ENCODE measurements at regions not wholly inside any gene's neighbourhood (a gene's known extent, or its start where the extent isn't known, plus 50 kb on each side); places are given as distances from the start of the nearest gene placed in this dataset.

GRCh38 chr10:128863411-128863810 lies 603.6 kb upstream of the MGMT start:
- BruUV-seq (replicated peaks): no TSS peak
- ChIA-PET CTCF (no interaction called here), POLR2A (no interaction called here)
- Histone ChIP-seq H3K36me3 (ENCODE audit: control insufficient read depth in 2 of 2, extremely low read depth in 1 of 2, insufficient read depth in 2 of 2, low read length in 2 of 2) (no peaks in the 10 kb centered on the region), H2AFZ (ENCODE audit: low read depth, low read length) (no peak overlapping the region), H3K9me1 (replicated peaks; ENCODE audit: control insufficient read depth, extremely low read depth, insufficient read depth, low read length) (no peaks in the 10 kb centered on the region), H3K27ac (ENCODE audit: insufficient read depth, low read depth, low read length) (no peak overlapping the region), H3K4me1 (ENCODE audit: control insufficient read depth, extremely low read depth, insufficient read depth, low read length) (no peaks in the 10 kb centered on the region), H3K9ac (replicated peaks; ENCODE audit: extremely low read depth, insufficient read depth, low read length) (no peak overlapping the region), H3K27me3 (ENCODE audit: control insufficient read depth in 2 of 2, insufficient read depth in 2 of 2, low read length in 2 of 2) (no peaks in the 10 kb centered on the region), H3K4me3 (replicated peaks in 1 of 3; ENCODE audit: insufficient read depth in 1 of 3, low read depth in 1 of 3, low read length in 3 of 3) (no peak overlapping the region), H4K20me1 (replicated peaks; ENCODE audit: control insufficient read depth, extremely low read depth, insufficient read depth, low read length) (no peaks in the 10 kb centered on the region), H3K9me3 (replicated peaks; ENCODE audit: control insufficient read depth, insufficient read depth, low read length) (no peaks in the 10 kb centered on the region), H3K79me2 (ENCODE audit: control insufficient read depth, insufficient read depth, low read length) (no peaks in the 10 kb centered on the region), H3K4me2 (ENCODE audit: insufficient read depth, low read length) (no peak overlapping the region)
- no peak for TF ChIP-seq POLR2A (IDR thresholded peaks at IDR 0.05; ENCODE audit: low read depth, low read length)
- TF ChIP-seq POLR2AphosphoS5 (IDR thresholded peaks at IDR 0.05; ENCODE audit: insufficient read depth, low read depth, low read length): no peak
- TF ChIP-seq JUN (IDR thresholded peaks at IDR 0.05; ENCODE audit: borderline replicate concordance, insufficient read depth, insufficient read length, low read depth): no peak
- no peak for TF ChIP-seq GATA2 (IDR thresholded peaks at IDR 0.05; ENCODE audit: insufficient read depth, insufficient read length, low read depth, low read length)
- TF ChIP-seq CTCF (IDR thresholded peaks at IDR 0.05; ENCODE audit: extremely low read depth in 1 of 2, insufficient read depth in 1 of 2, low read depth in 1 of 2, low read length in 2 of 2): no peak
- TF ChIP-seq FOS (IDR thresholded peaks at IDR 0.05; ENCODE audit: borderline replicate concordance, insufficient read depth, low read length): no peak
- TF ChIP-seq EZH2 (IDR thresholded peaks at IDR 0.05; ENCODE audit: borderline replicate concordance, low read depth, low read length, severe bottlenecking): no peak
- TF ChIP-seq MAX (IDR thresholded peaks at IDR 0.05; ENCODE audit: insufficient read depth, insufficient read length): no peak
- TF ChIP-seq MYC (IDR thresholded peaks at IDR 0.05; ENCODE audit: low read depth, low read length): no peak
- FAIRE-seq (no peak), DNase-seq (ENCODE audit: low read depth, low spot score) (no peak)
- intact Hi-C loops (cut with micrococcal nuclease) (no loop called here), dilution Hi-C loops (cut with MboI; ENCODE audit: extremely low pct_ligation_motif_present, low sequenced_read_pairs) (no loop called here)
